ENCODE measurements at regions not wholly inside any gene's neighbourhood (a gene's known extent, or its start where the extent isn't known, plus 50 kb on each side); places are given as distances from the start of the nearest gene placed in this dataset.

GRCh38 chr17:27240086-27240801, 53.7 kb upstream of the WSB1 start:
- H3K9ac ChIP-seq (ENCODE audit: low read depth in 1 of 2, low read length in 2 of 2) = no peak overlapping the region
- H3K36me3 ChIP-seq (ENCODE audit: control insufficient read depth in 2 of 2, insufficient read depth in 2 of 2, low read length in 2 of 2) = no peaks in the 10 kb centered on the region
- no peak overlapping the region for H3K4me3 ChIP-seq (ENCODE audit: low read length in 2 of 2)
- H3K27ac ChIP-seq (ENCODE audit: low read depth in 2 of 2, low read length in 2 of 2) = no peak overlapping the region
- H3K4me1 ChIP-seq (ENCODE audit: control insufficient read depth in 2 of 2, insufficient read depth in 2 of 2, low read length in 2 of 2) = peaks cover 13 to 15% of the 10 kb centered on the region in 2 donors
- H3K9me3 ChIP-seq (ENCODE audit: control insufficient read depth in 2 of 2, low read length in 2 of 2) = no peaks in the 10 kb centered on the region
- H3K27me3 ChIP-seq (ENCODE audit: control insufficient read depth in 2 of 2, insufficient read depth in 2 of 2, low read length in 2 of 2) = no peaks in the 10 kb centered on the region

GRCh38 chr17:27240802-27241155, 53.1 kb upstream of the WSB1 start:
- Histone ChIP-seq H3K9me3 (ENCODE audit: control insufficient read depth in 2 of 2, low read length in 2 of 2) (no peaks in the 10 kb centered on the region), H3K4me3 (ENCODE audit: low read length in 2 of 2) (no peak overlapping the region), H3K27me3 (ENCODE audit: control insufficient read depth in 2 of 2, insufficient read depth in 2 of 2, low read length in 2 of 2) (no peaks in the 10 kb centered on the region), H3K9ac (ENCODE audit: low read depth in 1 of 2, low read length in 2 of 2) (no peak overlapping the region), H3K27ac (ENCODE audit: low read depth in 2 of 2, low read length in 2 of 2) (no peak overlapping the region), H3K36me3 (ENCODE audit: control insufficient read depth in 2 of 2, insufficient read depth in 2 of 2, low read length in 2 of 2) (no peaks in the 10 kb centered on the region), H3K4me1 (ENCODE audit: control insufficient read depth in 2 of 2, insufficient read depth in 2 of 2, low read length in 2 of 2) (peaks cover 16 to 17% of the 10 kb centered on the region in 2 donors)

- H3K27me3 ChIP-seq (ENCODE audit: control insufficient read depth in 2 of 2, insufficient read depth in 2 of 2, low read length in 2 of 2) = no peaks in the 10 kb centered on the region
- no peak overlapping the region for H3K27ac ChIP-seq (ENCODE audit: low read depth in 2 of 2, low read length in 2 of 2)
- peaks cover 16 to 19% of the 10 kb centered on the region in 2 donors for H3K4me1 ChIP-seq (ENCODE audit: control insufficient read depth in 2 of 2, insufficient read depth in 2 of 2, low read length in 2 of 2)
- no peak overlapping the region for H3K9ac ChIP-seq (ENCODE audit: low read depth in 1 of 2, low read length in 2 of 2)
- no peak overlapping the region for H3K4me3 ChIP-seq (ENCODE audit: low read length in 2 of 2)
- no peaks in the 10 kb centered on the region for H3K9me3 ChIP-seq (ENCODE audit: control insufficient read depth in 2 of 2, low read length in 2 of 2)
- H3K36me3 ChIP-seq (ENCODE audit: control insufficient read depth in 2 of 2, insufficient read depth in 2 of 2, low read length in 2 of 2) = no peaks in the 10 kb centered on the region
Measured at GRCh38 chr17:27241346-27241946, 52.5 kb upstream of the WSB1 start.

GRCh38 chr17:27242951-27243350, 51.0 kb upstream of the WSB1 start:
- Histone ChIP-seq H3K9me3 (ENCODE audit: control insufficient read depth in 2 of 2, low read length in 2 of 2) (no peaks in the 10 kb centered on the region), H3K27ac (ENCODE audit: low read depth in 2 of 2, low read length in 2 of 2) (no peak overlapping the region), H3K9ac (ENCODE audit: low read depth in 1 of 2, low read length in 2 of 2) (no peak overlapping the region), H3K36me3 (ENCODE audit: control insufficient read depth in 2 of 2, insufficient read depth in 2 of 2, low read length in 2 of 2) (no peaks in the 10 kb centered on the region), H3K4me3 (ENCODE audit: low read length in 2 of 2) (no peak overlapping the region), H3K27me3 (ENCODE audit: control insufficient read depth in 2 of 2, insufficient read depth in 2 of 2, low read length in 2 of 2) (no peaks in the 10 kb centered on the region), H3K4me1 (ENCODE audit: control insufficient read depth in 2 of 2, insufficient read depth in 2 of 2, low read length in 2 of 2) (peaks cover 24 to 27% of the 10 kb centered on the region in 2 donors)

- H3K9me3 ChIP-seq (ENCODE audit: control insufficient read depth in 2 of 2, low read length in 2 of 2) = no peaks in the 10 kb centered on the region
- peaks cover 24 to 28% of the 10 kb centered on the region in 2 donors for H3K4me1 ChIP-seq (ENCODE audit: control insufficient read depth in 2 of 2, insufficient read depth in 2 of 2, low read length in 2 of 2)
- H3K36me3 ChIP-seq (ENCODE audit: control insufficient read depth in 2 of 2, insufficient read depth in 2 of 2, low read length in 2 of 2) = no peaks in the 10 kb centered on the region
- peak overlapping the region; percentile 52 to 74 for H3K27ac ChIP-seq (ENCODE audit: low read depth in 2 of 2, low read length in 2 of 2)
- no peaks in the 10 kb centered on the region for H3K27me3 ChIP-seq (ENCODE audit: control insufficient read depth in 2 of 2, insufficient read depth in 2 of 2, low read length in 2 of 2)
- no peak overlapping the region for H3K9ac ChIP-seq (ENCODE audit: low read depth in 1 of 2, low read length in 2 of 2)
- no peak overlapping the region for H3K4me3 ChIP-seq (ENCODE audit: low read length in 2 of 2)
Measured at GRCh38 chr17:27244011-27244410, 49.9 kb upstream of the WSB1 start.

All from mucosa of rectum (tissue), 2 donors.